Gastroesophageal sphincter (tissue), 3 donors: ENCODE measurements at regions not wholly inside any gene's neighbourhood (a gene's known extent, or its start where the extent isn't known, plus 50 kb on each side); places are given as distances from the start of the nearest gene placed in this dataset.

Experiments used
- CTCF ChIP-seq, 4 experiments: fragments of 200-600 bp in 2 of 4; fragments of 450-650 bp in 2 of 4; sonication (generic) in 1 of 4; IDR thresholded peaks; one replicate each; pipeline ENCODE4 v1.5.1; 2017 to 2019; ENCODE audit warnings: antibody characterized with exemption in 4 of 4, mild to moderate bottlenecking in 2 of 4, moderate library complexity in 2 of 4
- POLR2AphosphoS5 ChIP-seq: sonication (generic); formaldehyde crosslinking; IDR thresholded peaks from one replicate; pipeline ENCODE4 v1.6.1; 2017; ENCODE audit warnings: antibody characterized with exemption

GRCh38 chr3:27031476-27031875, 337.7 kb downstream of the NEK10 start:
- TF ChIP-seq POLR2AphosphoS5 (no peak), CTCF (IDR thresholded peaks at IDR 0.05) (no peak)
